Brain microvascular endothelial cell (primary cell): ENCODE measurements at regions not wholly inside any gene's neighbourhood (a gene's known extent, or its start where the extent isn't known, plus 50 kb on each side); places are given as distances from the start of the nearest gene placed in this dataset.
A peak's percentile ranks its signal among the peaks of the same experiment; 100 is the strongest.

Experiments used
- DNase-seq: peaks from one replicate; pipeline ENCODE4 v3.0.0-alpha.2; 2020
- H3K27ac ChIP-seq: fragments of 250-450 bp; sonication (Bioruptor Pico); 2 replicates; pipeline ENCODE4 v1.5.1; 2020; ENCODE audit warnings: mild to moderate bottlenecking, moderate library complexity
- H3K27me3 ChIP-seq: fragments of 250-450 bp; sonication (Bioruptor Pico); replicated peaks from 2 replicates; pipeline ENCODE4 v1.5.1; 2020; ENCODE audit warnings: mild to moderate bottlenecking
- H3K36me3 ChIP-seq: fragments of 250-450 bp; sonication (Bioruptor Pico); replicated peaks from 2 replicates; pipeline ENCODE4 v1.5.1; 2020; ENCODE audit warnings: mild to moderate bottlenecking
- H3K4me3 ChIP-seq: 2 replicates; pipeline ENCODE4 v1.5.1; 2011; ENCODE audit warnings: low read depth, mild to moderate bottlenecking, control low read depth, low read length, moderate library complexity
- CTCF ChIP-seq: IDR thresholded peaks from 2 replicates; pipeline ENCODE4 v1.5.1; 2011; ENCODE audit warnings: low read depth, mild to moderate bottlenecking, moderate library complexity, low read length, control low read depth, inconsistent platforms; ENCODE audit errors: missing control alignments
- in situ Hi-C: cut with HindIII; loops from 2 replicates; pipeline ENCODE4 v1.10.0; 2017; ENCODE audit warnings: low sequenced_read_pairs, low pct_ligation_motif_present

GRCh38 chr2:2746731-2747130 lies 415.7 kb upstream of the MYT1L start:
- DNase-seq, result no peak
- no peaks in the 10 kb centered on the region for H3K27me3 ChIP-seq
- H3K27ac ChIP-seq, result no peak overlapping the region
- H3K36me3 ChIP-seq, result no peaks in the 10 kb centered on the region
- TF ChIP-seq CTCF, result no peak
- H3K4me3 ChIP-seq, result no peak overlapping the region
- in situ Hi-C loops, result no loop called here

- H3K4me3 ChIP-seq, result no peak overlapping the region
- no peak for TF ChIP-seq CTCF
- DNase-seq, result no peak
- H3K36me3 ChIP-seq, result no peaks in the 10 kb centered on the region
- H3K27ac ChIP-seq, result no peak overlapping the region
- H3K27me3 ChIP-seq, result no peaks in the 10 kb centered on the region
- in situ Hi-C loops, result no loop called here
Observed at GRCh38 chr2:2744958-2745715, 414.1 kb upstream of the MYT1L start.

GRCh38 chr2:2744107-2744506 lies 413.0 kb upstream of the MYT1L start:
- no peak for DNase-seq
- Histone ChIP-seq H3K27ac (no peak overlapping the region), H3K4me3 (no peak overlapping the region), H3K36me3 (no peaks in the 10 kb centered on the region), H3K27me3 (no peaks in the 10 kb centered on the region)
- no peak for TF ChIP-seq CTCF
- in situ Hi-C loops, result no loop called here

- H3K36me3 ChIP-seq, result no peaks in the 10 kb centered on the region
- peak; percentile 7 for DNase-seq
- H3K27me3 ChIP-seq, result no peaks in the 10 kb centered on the region
- H3K4me3 ChIP-seq, result no peak overlapping the region
- H3K27ac ChIP-seq, result no peak overlapping the region
- TF ChIP-seq CTCF, result no peak
- in situ Hi-C loops, result no loop called here
Observed at GRCh38 chr2:2743164-2743571, 412.1 kb upstream of the MYT1L start.

- in situ Hi-C loops, result no loop called here
- Histone ChIP-seq H3K36me3 (no peaks in the 10 kb centered on the region), H3K27me3 (no peaks in the 10 kb centered on the region), H3K4me3 (no peak overlapping the region), H3K27ac (no peak overlapping the region)
- no peak for DNase-seq
- no peak for TF ChIP-seq CTCF
Observed at GRCh38 chr2:2742726-2743125, 411.7 kb upstream of the MYT1L start.
